ENCODE measurements at regions not wholly inside any gene's neighbourhood (a gene's known extent, or its start where the extent isn't known, plus 50 kb on each side); places are given as distances from the start of the nearest gene placed in this dataset.
"Not testable (repeated sequence)": the region's sequence is repeated elsewhere in the genome, so short reads cannot be mapped to it uniquely, and the experiment has no call there.

GRCh38 chr10:117457071-117457810 is 82.0 kb upstream of the PDZD8 start:
- no peak for DNase-seq

- DNase-seq: no peak
Measured at GRCh38 chr10:117455346-117455745, 80.1 kb upstream of the PDZD8 start.

- DNase-seq: no peak
Measured at GRCh38 chr10:117454502-117454901, 79.3 kb upstream of the PDZD8 start.

GRCh38 chr10:117453484-117453883 is 78.2 kb upstream of the PDZD8 start:
- DNase-seq: not testable (repeated sequence)

- DNase-seq: no peak
Measured at GRCh38 chr10:117450940-117451339, 75.7 kb upstream of the PDZD8 start.

GRCh38 chr10:117449636-117450035 is 74.4 kb upstream of the PDZD8 start:
- no peak for DNase-seq

GRCh38 chr10:117448802-117449201 is 73.6 kb upstream of the PDZD8 start:
- DNase-seq: no peak

- no peak for DNase-seq
Measured at GRCh38 chr10:117445992-117446391, 70.8 kb upstream of the PDZD8 start.

- no peak for DNase-seq
Measured at GRCh38 chr10:117444497-117445040, 69.3 kb upstream of the PDZD8 start.

GRCh38 chr10:117443686-117444041 is 68.4 kb upstream of the PDZD8 start:
- no peak for DNase-seq

GRCh38 chr10:117442944-117443685 is 67.9 kb upstream of the PDZD8 start:
- peak; percentile 43 for DNase-seq

- DNase-seq: no peak
Measured at GRCh38 chr10:117442521-117442920, 67.3 kb upstream of the PDZD8 start.

GRCh38 chr10:117441812-117442443 is 66.7 kb upstream of the PDZD8 start:
- no peak for DNase-seq

- DNase-seq: no peak
Measured at GRCh38 chr10:117441361-117441760, 66.1 kb upstream of the PDZD8 start.

GRCh38 chr10:117439243-117439912 is 64.1 kb upstream of the PDZD8 start:
- DNase-seq: no peak

- DNase-seq: no peak
Measured at GRCh38 chr10:117432866-117433265, 57.6 kb upstream of the PDZD8 start.

- no peak for DNase-seq
Measured at GRCh38 chr10:117431160-117431559, 55.9 kb upstream of the PDZD8 start.

- not testable (repeated sequence) for DNase-seq
Measured at GRCh38 chr10:117430535-117430934, 55.3 kb upstream of the PDZD8 start.

GRCh38 chr10:117429643-117430265 is 54.5 kb upstream of the PDZD8 start:
- DNase-seq: no peak

GRCh38 chr10:117427356-117427755 is 52.1 kb upstream of the PDZD8 start:
- DNase-seq: no peak

- DNase-seq: no peak
Measured at GRCh38 chr10:117425974-117426566, 50.8 kb upstream of the PDZD8 start.

Data from activated CD8-positive, alpha-beta memory T cell treated with anti-CD3 and anti-CD28 coated beads, Interleukin-2, amount 50 U/mL, for 4 hours (primary cell).